Neural crest cell (in vitro differentiated cells): ENCODE measurements at regions not wholly inside any gene's neighbourhood (a gene's known extent, or its start where the extent isn't known, plus 50 kb on each side); places are given as distances from the start of the nearest gene placed in this dataset.

ENCODE experiments used
- DNase-seq: peaks from one replicate; pipeline ENCODE4 v3.0.0; 2021; ENCODE audit warnings: low read depth, mixed read lengths, low spot score
- H3K27ac Mint-ChIP-seq: one replicate; pipeline ENCODE4 v1.8.0; 2021; ENCODE audit warnings: mild to moderate bottlenecking, mixed read lengths; ENCODE audit not compliant: unreplicated experiment
- H3K27me3 Mint-ChIP-seq: 2 replicates; pipeline ENCODE4 v1.8.0; 2021; ENCODE audit warnings: low read depth, mild to moderate bottlenecking, mixed read lengths
- H3K36me3 Mint-ChIP-seq: 2 replicates; pipeline ENCODE4 v1.8.0; 2021; ENCODE audit warnings: low read depth, mild to moderate bottlenecking, mixed read lengths
- H3K4me1 Mint-ChIP-seq: 2 replicates; pipeline ENCODE4 v1.8.0; 2021; ENCODE audit warnings: mixed read lengths
- H3K4me3 Mint-ChIP-seq: one replicate; pipeline ENCODE4 v1.8.0; 2021; ENCODE audit warnings: mild to moderate bottlenecking, mixed read lengths
- H3K9me3 Mint-ChIP-seq: 2 replicates; pipeline ENCODE4 v1.8.0; 2021; ENCODE audit warnings: mixed read lengths
- TF ChIP-seq, protein P1 (sequence below): fragments of 200-600 bp; sonication (generic); conservative IDR thresholded peaks from 2 replicates; pipeline ENCODE4 v1.5.0; 2021; ENCODE audit warnings: antibody characterized with exemption, mild to moderate bottlenecking

DNA sequence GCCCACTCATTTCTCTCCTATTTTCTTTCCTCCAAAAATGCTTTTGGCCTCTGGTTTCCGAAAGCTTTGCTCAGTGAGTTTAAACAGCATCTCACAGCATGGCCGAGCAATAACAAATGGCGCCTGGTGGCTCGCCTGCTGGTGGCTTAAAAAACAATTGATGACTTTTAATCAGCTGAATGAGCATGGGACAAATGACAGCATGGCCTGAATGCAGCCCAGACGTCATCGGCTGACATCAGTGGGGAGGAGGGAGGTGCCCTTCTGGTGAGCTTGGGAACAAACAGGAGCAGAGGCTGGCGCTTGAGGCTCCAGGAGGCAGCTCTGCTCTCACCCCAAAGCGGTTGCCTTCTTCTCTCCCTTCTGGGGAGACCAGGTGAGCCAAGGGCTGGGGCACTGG lies 286.4 kb downstream of the BCOR start:
- Mint-ChIP-seq H3K27ac (no peak overlapping the region), H3K27me3 (no peaks in the 10 kb centered on the region), H3K9me3 (no peaks in the 10 kb centered on the region), H3K4me3 (peak overlapping the region; percentile 65), H3K4me1 (peaks cover 64% of the 10 kb centered on the region), H3K36me3 (no peaks in the 10 kb centered on the region)
- TF ChIP-seq, protein P1, sequence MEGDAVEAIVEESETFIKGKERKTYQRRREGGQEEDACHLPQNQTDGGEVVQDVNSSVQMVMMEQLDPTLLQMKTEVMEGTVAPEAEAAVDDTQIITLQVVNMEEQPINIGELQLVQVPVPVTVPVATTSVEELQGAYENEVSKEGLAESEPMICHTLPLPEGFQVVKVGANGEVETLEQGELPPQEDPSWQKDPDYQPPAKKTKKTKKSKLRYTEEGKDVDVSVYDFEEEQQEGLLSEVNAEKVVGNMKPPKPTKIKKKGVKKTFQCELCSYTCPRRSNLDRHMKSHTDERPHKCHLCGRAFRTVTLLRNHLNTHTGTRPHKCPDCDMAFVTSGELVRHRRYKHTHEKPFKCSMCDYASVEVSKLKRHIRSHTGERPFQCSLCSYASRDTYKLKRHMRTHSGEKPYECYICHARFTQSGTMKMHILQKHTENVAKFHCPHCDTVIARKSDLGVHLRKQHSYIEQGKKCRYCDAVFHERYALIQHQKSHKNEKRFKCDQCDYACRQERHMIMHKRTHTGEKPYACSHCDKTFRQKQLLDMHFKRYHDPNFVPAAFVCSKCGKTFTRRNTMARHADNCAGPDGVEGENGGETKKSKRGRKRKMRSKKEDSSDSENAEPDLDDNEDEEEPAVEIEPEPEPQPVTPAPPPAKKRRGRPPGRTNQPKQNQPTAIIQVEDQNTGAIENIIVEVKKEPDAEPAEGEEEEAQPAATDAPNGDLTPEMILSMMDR = no peak
- DNase-seq = no peak

DNA sequence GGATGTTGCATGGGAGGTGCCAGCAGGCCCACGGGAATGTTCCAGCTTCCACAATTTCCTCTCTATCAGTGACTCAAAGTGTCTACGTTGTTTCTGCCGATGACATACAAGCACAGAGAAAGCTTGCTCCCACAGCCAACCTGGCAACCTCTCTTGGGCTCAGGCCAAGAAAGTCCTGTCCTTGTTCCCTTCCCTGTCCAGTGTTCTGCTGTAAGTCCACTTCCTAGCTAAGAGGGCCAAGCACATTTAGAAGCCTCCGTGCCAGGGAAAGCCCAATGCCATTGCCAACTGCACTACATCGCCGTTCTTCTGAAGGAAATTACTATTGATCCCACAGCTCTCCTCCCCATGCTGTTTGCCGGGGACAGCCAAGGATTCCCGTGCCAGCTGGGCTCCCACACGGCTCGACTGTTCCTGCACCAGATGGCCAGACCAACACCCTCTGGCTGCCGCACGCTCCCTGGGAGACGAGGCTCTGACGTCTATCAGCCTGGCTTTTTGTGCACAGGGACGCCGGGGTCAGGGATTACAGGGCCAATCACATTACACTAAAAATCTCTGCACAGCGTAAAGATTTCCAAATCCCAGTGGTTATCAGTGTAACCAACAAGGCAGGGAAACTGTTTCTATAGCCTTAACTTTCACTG lies 284.0 kb downstream of the BCOR start:
- TF ChIP-seq, protein P1 = no peak
- peaks cover 74% of the 10 kb centered on the region for H3K4me1 Mint-ChIP-seq
- no peaks in the 10 kb centered on the region for H3K36me3 Mint-ChIP-seq
- H3K4me3 Mint-ChIP-seq = peak overlapping the region; percentile 17
- no peak overlapping the region for H3K27ac Mint-ChIP-seq
- DNase-seq = no peak
- no peaks in the 10 kb centered on the region for H3K27me3 Mint-ChIP-seq
- no peaks in the 10 kb centered on the region for H3K9me3 Mint-ChIP-seq

DNA sequence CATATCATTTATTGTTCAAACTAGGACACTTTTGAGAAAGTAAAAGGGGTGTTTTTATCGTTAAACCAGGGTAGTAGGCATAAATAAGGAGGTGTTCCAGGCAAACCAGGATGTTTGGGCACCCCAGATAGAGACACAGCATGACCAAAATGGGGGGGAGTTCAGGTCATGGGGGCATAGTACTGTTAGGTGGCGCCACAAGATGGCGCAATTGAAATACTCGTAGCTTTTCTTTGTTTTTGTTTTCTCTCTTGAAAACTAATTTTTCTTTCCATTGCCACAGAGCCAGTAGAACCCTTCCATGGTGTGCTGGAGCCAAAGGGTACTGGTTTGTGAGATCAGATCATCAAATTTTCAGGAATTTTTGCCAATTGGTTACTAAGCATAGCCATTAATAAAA lies 283.4 kb downstream of the BCOR start:
- no peaks in the 10 kb centered on the region for H3K9me3 Mint-ChIP-seq

DNA sequence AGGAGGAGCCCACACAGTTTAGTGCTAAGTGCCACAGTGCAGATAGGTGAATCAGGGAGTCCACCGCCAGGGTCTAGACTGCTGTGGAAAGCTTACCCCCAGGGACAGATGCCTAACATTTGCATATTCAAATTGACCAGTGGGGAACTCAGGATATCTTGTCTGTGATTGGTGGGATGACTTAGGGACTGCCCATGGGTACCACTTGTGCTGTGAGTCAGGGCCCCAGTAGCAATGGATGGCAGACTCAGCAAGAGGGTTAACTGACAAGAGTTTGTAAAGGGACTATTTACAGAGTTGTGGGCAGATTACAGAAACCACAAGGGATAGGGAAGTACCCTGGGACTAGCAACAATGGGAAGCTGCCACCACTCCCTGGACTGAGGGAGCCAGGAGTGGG lies 282.1 kb downstream of the BCOR start:
- no peak overlapping the region for H3K4me3 Mint-ChIP-seq
- DNase-seq = no peak
- H3K27ac Mint-ChIP-seq = no peak overlapping the region
- peaks cover 4% of the 10 kb centered on the region for H3K27me3 Mint-ChIP-seq
- H3K4me1 Mint-ChIP-seq = peaks cover 69% of the 10 kb centered on the region
- TF ChIP-seq, protein P1 = no peak
- no peaks in the 10 kb centered on the region for H3K36me3 Mint-ChIP-seq
- no peaks in the 10 kb centered on the region for H3K9me3 Mint-ChIP-seq

More for the DNA sequence above, 283.4 kb downstream of the BCOR start:
- no peaks in the 10 kb centered on the region for H3K36me3 Mint-ChIP-seq
- H3K4me1 Mint-ChIP-seq = peaks cover 71% of the 10 kb centered on the region
- H3K27me3 Mint-ChIP-seq = no peaks in the 10 kb centered on the region
- TF ChIP-seq, protein P1 = peak; percentile 51
- DNase-seq = no peak
- H3K27ac Mint-ChIP-seq = no peak overlapping the region
- no peak overlapping the region for H3K4me3 Mint-ChIP-seq

DNA sequence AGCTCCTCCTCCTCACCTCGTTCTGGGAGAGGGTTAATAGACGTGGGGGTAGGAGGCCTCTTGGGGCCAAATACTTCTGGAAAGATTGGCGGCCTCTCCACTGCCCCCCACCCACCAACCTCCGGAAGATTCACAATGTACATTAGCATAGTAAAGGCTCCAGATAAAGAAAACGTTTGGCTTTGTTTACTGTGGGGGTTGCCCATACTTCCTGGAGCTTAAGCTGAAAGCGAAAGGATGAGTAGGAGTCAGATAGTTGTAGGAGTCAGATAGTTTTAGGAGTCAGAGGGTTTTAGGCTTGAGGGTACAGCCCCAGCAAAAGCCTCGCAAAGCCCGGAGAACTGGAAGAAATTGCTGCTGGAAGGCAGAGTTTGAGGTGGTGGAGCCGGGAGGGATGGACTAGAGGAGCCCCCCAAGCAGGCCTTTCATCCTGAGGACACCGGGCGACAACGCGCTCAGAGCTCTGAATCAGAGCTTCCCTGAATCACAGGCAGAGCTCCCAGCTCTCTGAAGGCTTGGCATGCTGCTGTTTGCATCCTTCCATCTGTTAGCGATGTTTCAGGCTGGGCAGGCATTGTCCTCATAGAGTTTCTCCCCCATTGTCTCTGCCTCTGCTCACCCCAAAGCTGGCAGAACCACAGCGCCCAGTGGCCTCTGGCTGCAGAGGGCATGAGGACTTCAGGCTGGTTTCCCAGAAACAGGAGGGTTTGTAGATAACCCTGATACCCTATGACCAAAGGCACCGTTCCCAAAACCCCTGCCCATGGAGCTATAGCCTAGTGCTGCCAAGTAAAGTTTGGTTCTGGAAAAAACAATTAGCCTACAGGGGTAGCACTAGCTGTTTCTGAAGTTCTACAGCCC lies 280.7 kb downstream of the BCOR start:
- Mint-ChIP-seq H3K4me3 (peak overlapping the region; percentile 78), H3K4me1 (peaks cover 59% of the 10 kb centered on the region), H3K27ac (peak overlapping the region; percentile 24), H3K27me3 (peaks cover 4% of the 10 kb centered on the region), H3K9me3 (no peaks in the 10 kb centered on the region), H3K36me3 (no peaks in the 10 kb centered on the region)
- no peak for DNase-seq
- TF ChIP-seq, protein P1 = no peak
